Coronary artery (tissue), 2 donors: ENCODE measurements at regions not wholly inside any gene's neighbourhood (a gene's known extent, or its start where the extent isn't known, plus 50 kb on each side); places are given as distances from the start of the nearest gene placed in this dataset.
"Not testable (repeated sequence)": the region's sequence is repeated elsewhere in the genome, so short reads cannot be mapped to it uniquely, and the experiment has no call there.

Source experiments
- DNase-seq: peaks from one replicate; pipeline ENCODE4 v3.0.0-alpha.2; 2017; ENCODE audit warnings: low spot score
- H3K27ac ChIP-seq, 2 donors: fragments of 200-600 bp; sonication (generic); one replicate each; pipeline ENCODE4 v1.5.1; 2016 to 2019
- H3K4me3 ChIP-seq: fragments of 200-600 bp; sonication (generic); 2 replicates; pipeline ENCODE4 v1.5.1; 2016; ENCODE audit warnings: mild to moderate bottlenecking, moderate library complexity
- CTCF ChIP-seq: fragments of 200-600 bp; sonication (generic); IDR thresholded peaks from one replicate; pipeline ENCODE4 v1.5.1; 2019; ENCODE audit warnings: antibody characterized with exemption

DNA sequence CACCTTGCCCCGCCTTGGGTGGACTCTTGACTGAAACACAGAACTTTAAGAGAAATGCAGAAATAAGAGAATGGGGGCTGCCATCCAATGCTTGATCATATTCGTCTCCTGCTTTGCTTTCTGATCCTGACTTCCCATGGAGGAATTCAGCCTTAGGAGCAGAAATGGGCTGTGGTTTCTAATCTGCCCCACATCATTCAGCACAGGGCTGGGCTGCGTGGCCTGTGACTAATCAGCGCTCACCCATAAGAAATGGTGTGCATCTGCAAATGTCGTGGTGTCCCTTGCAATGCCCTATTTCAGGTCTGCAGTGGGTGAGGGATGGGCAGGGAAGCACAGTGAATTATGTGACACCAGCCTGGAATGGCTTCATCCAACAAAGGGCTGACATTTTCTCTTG lies 60.7 kb upstream of the URI1 start:
- Histone ChIP-seq H3K4me3 (no peak overlapping the region), H3K27ac (no peak overlapping the region)
- no peak for TF ChIP-seq CTCF
- DNase-seq, result no peak

GRCh38 chr19:29882719-29883105 lies 59.3 kb upstream of the URI1 start:
- no peak for TF ChIP-seq CTCF
- Histone ChIP-seq H3K27ac (no peak overlapping the region), H3K4me3 (no peak overlapping the region)
- DNase-seq, result no peak

GRCh38 chr19:29884044-29884443 lies 58.0 kb upstream of the URI1 start:
- Histone ChIP-seq H3K4me3 (no peak overlapping the region), H3K27ac (no peak overlapping the region)
- TF ChIP-seq CTCF, result no peak
- DNase-seq, result no peak

- Histone ChIP-seq H3K4me3 (no peak overlapping the region), H3K27ac (no peak overlapping the region)
- no peak for TF ChIP-seq CTCF
- DNase-seq, result no peak
These were observed 57.6 kb upstream of the URI1 start for GRCh38 chr19:29884466-29884865.

GRCh38 chr19:29886106-29886505 lies 55.9 kb upstream of the URI1 start:
- H3K4me3 ChIP-seq, DNase-seq, H3K27ac ChIP-seq: not testable (repeated sequence)

GRCh38 chr19:29886586-29886985 lies 55.5 kb upstream of the URI1 start:
- Histone ChIP-seq H3K4me3 (no peak overlapping the region), H3K27ac (no peak overlapping the region)
- no peak for TF ChIP-seq CTCF
- peak; percentile 49 for DNase-seq

- Histone ChIP-seq H3K27ac (no peak overlapping the region), H3K4me3 (no peak overlapping the region)
- DNase-seq, result peak; percentile 47
- no peak for TF ChIP-seq CTCF
These were observed 54.6 kb upstream of the URI1 start for GRCh38 chr19:29887442-29887855.

DNA sequence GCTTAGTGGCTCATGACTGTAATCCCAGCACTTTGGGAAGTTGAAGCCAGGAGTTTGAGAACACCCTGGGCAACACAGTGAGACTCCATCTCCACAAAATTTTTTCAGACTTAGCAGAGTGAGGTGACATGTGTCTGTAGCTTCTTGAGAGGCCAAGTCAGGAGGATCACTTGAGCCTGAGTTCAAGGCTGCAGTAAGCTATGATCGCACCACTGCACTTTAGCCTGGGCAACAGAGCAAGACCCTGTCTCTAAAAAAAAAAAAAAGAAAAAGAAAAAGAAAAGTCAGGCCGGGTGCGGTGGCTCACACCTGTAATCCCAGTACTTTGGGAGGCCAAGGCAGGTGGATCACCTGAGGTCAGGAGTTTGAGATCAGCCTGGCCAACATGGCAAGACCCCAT lies 54.0 kb upstream of the URI1 start:
- H3K27ac ChIP-seq, H3K4me3 ChIP-seq, DNase-seq: not testable (repeated sequence)
